IMR-90 (cell line): ENCODE measurements at regions not wholly inside any gene's neighbourhood (a gene's known extent, or its start where the extent isn't known, plus 50 kb on each side); places are given as distances from the start of the nearest gene placed in this dataset.
A peak's percentile ranks its signal among the peaks of the same experiment; 100 is the strongest.

ENCODE experiments used
- ATAC-seq: fragments of 200-7000 bp; cut with Tn5 transposase; 2 replicates; pipeline ENCODE4 v1.9.1; 2020; ENCODE audit warnings: low read depth, mild to moderate bottlenecking, moderate library complexity
- BruUV-seq: library from RNA; stranded (reverse); fragments of 400-500 nt; replicated peaks from 2 replicates; lab custom pipeline; 2021; lab: Mats Ljungman, UMichigan
- CTCF ChIA-PET: fragments of 300-600 bp; formaldehyde crosslinking; extraction: SDS; loops from one replicate; lab custom pipeline; 2021; ENCODE audit warnings: antibody characterized with exemption; lab: Yijun Ruan, JAX
- POLR2A ChIA-PET: fragments of 300-600 bp; sonication (Branson Sonifier 250); formaldehyde crosslinking; loops from one replicate; lab custom pipeline; 2022; ENCODE audit warnings: antibody characterized with exemption; ENCODE audit not compliant: unreplicated experiment; lab: Charles Lee
- DNase-seq: peaks from one replicate; pipeline ENCODE4 v3.0.0; 2013
- H2AFZ ChIP-seq: replicated peaks from 2 replicates; pipeline ENCODE3; 2013; ENCODE audit warnings: low read length, mild to moderate bottlenecking; ENCODE audit not compliant: poor library complexity
- H2AK5ac ChIP-seq: 2 replicates; pipeline ENCODE4 v1.6.1; 2013; ENCODE audit warnings: low read depth, low read length, inconsistent platforms
- H2AK9ac ChIP-seq: replicated peaks from 2 replicates; pipeline ENCODE3; 2013; ENCODE audit warnings: mild to moderate bottlenecking, low read depth, low read length, moderate library complexity; ENCODE audit not compliant: poor library complexity
- H2BK120ac ChIP-seq: 2 replicates; pipeline ENCODE4 v1.6.1; 2013; ENCODE audit warnings: low read depth, low read length, inconsistent platforms
- H2BK15ac ChIP-seq: 3 replicates; pipeline ENCODE4 v1.6.1; 2013; ENCODE audit warnings: low read depth, low read length, inconsistent platforms
- H2BK20ac ChIP-seq: 2 replicates; pipeline ENCODE4 v1.6.1; 2013; ENCODE audit warnings: low read depth, mild to moderate bottlenecking, inconsistent platforms, low read length, moderate library complexity
- H2BK5ac ChIP-seq: 2 replicates; pipeline ENCODE4 v1.6.1; 2013; ENCODE audit warnings: mild to moderate bottlenecking, low read depth, low read length, inconsistent platforms; ENCODE audit not compliant: poor library complexity, severe bottlenecking
- H3K14ac ChIP-seq: replicated peaks from 2 replicates; pipeline ENCODE4 v1.6.1; 2013; ENCODE audit warnings: low read depth, low read length, inconsistent platforms
- H3K18ac ChIP-seq: 2 replicates; pipeline ENCODE4 v1.6.1; 2013; ENCODE audit warnings: low read depth, low read length, control low read depth
- H3K23ac ChIP-seq: 2 replicates; pipeline ENCODE4 v1.6.1; 2013; ENCODE audit warnings: low read depth, low read length, inconsistent platforms
- H3K27ac ChIP-seq: 2 replicates; pipeline ENCODE4 v1.5.1; 2013; ENCODE audit warnings: mild to moderate bottlenecking, control low read depth, low read length; ENCODE audit not compliant: insufficient read depth
- H3K27me3 ChIP-seq: 2 replicates; pipeline ENCODE4 v1.6.1; 2013; ENCODE audit warnings: low read length; ENCODE audit not compliant: control insufficient read depth, insufficient read depth
- H3K36me3 ChIP-seq: 2 replicates; pipeline ENCODE4 v1.6.1; 2013; ENCODE audit warnings: low read length, mixed read lengths; ENCODE audit not compliant: control insufficient read depth, insufficient read depth
- H3K4ac ChIP-seq: 2 replicates; pipeline ENCODE4 v1.6.1; 2013; ENCODE audit warnings: low read depth, low read length, inconsistent platforms
- H3K4me1 ChIP-seq: 2 replicates; pipeline ENCODE4 v1.6.1; 2013; ENCODE audit warnings: low read length, mixed read lengths; ENCODE audit not compliant: control insufficient read depth, insufficient read depth
- H3K4me2 ChIP-seq: 2 replicates; pipeline ENCODE4 v1.6.1; 2013; ENCODE audit warnings: low read depth, mild to moderate bottlenecking, control low read depth, low read length, moderate library complexity
- H3K4me3 ChIP-seq: 2 replicates; pipeline ENCODE4 v1.5.1; 2013; ENCODE audit warnings: low read depth, mild to moderate bottlenecking, control low read depth, low read length, moderate library complexity; ENCODE audit not compliant: insufficient read depth
- H3K56ac ChIP-seq: 2 replicates; pipeline ENCODE4 v1.6.1; 2013; ENCODE audit warnings: low read length, inconsistent platforms; ENCODE audit not compliant: insufficient read depth; ENCODE audit errors: extremely low read depth
- H3K79me1 ChIP-seq, 2 experiments: 2 replicates each; pipeline ENCODE4 v1.6.1; 2013; ENCODE audit warnings: low read length in 2 of 2, inconsistent platforms in 1 of 2, low read depth in 1 of 2
- H3K9ac ChIP-seq: 2 replicates; pipeline ENCODE4 v1.6.1; 2013; ENCODE audit warnings: low read depth, low read length, control low read depth
- H3K9me1 ChIP-seq: 2 replicates; pipeline ENCODE4 v1.6.1; 2013; ENCODE audit warnings: low read length, inconsistent platforms; ENCODE audit not compliant: insufficient read depth
- H3K9me3 ChIP-seq: 2 replicates; pipeline ENCODE4 v1.6.1; 2013; ENCODE audit warnings: low read length; ENCODE audit not compliant: control insufficient read depth, insufficient read depth
- H4K20me1 ChIP-seq: 2 replicates; pipeline ENCODE4 v1.6.1; 2013; ENCODE audit warnings: low read length, inconsistent platforms; ENCODE audit not compliant: insufficient read depth
- H4K5ac ChIP-seq: 2 replicates; pipeline ENCODE4 v1.6.1; 2013; ENCODE audit warnings: mild to moderate bottlenecking, low read depth, low read length, control low read depth
- H4K8ac ChIP-seq, 2 experiments: 2 replicates each; pipeline ENCODE4 v1.6.1; 2013; ENCODE audit warnings: low read depth in 2 of 2, low read length in 2 of 2, control low read depth in 1 of 2, inconsistent platforms in 1 of 2
- H4K91ac ChIP-seq: 2 replicates; pipeline ENCODE4 v1.6.1; 2013; ENCODE audit warnings: low read depth, low read length, inconsistent platforms; ENCODE audit not compliant: insufficient read depth
- BHLHE40 ChIP-seq: fragments of 150-350 bp; IDR thresholded peaks from 2 replicates; pipeline ENCODE4 v1.6.1; 2016; ENCODE audit warnings: mild to moderate bottlenecking, low read depth, low read length
- CHD1 ChIP-seq: IDR thresholded peaks from 2 replicates; pipeline ENCODE4 v1.6.1; 2012; ENCODE audit warnings: low read depth, low read length, improper control_type of control experiment
- CTCF ChIP-seq: conservative IDR thresholded peaks from 2 replicates; pipeline ENCODE4 v1.5.1; 2012; ENCODE audit warnings: mild to moderate bottlenecking, low read depth, low read length, improper control_type of control experiment
- FOS ChIP-seq: fragments of 150-350 bp; IDR thresholded peaks from 2 replicates; pipeline ENCODE4 v1.6.1; 2016; ENCODE audit warnings: low read depth, low read length
- POLR2A ChIP-seq: IDR thresholded peaks from 2 replicates; pipeline ENCODE4 v1.6.1; 2012; ENCODE audit warnings: mild to moderate bottlenecking, low read depth, low read length
- RCOR1 ChIP-seq: IDR thresholded peaks from 2 replicates; pipeline ENCODE4 v1.6.1; 2012; ENCODE audit warnings: mild to moderate bottlenecking, low read length, improper control_type of control experiment; ENCODE audit not compliant: insufficient replicate concordance
- RFX5 ChIP-seq: IDR thresholded peaks from 2 replicates; pipeline ENCODE4 v1.8.0; 2012; ENCODE audit warnings: low read depth, mild to moderate bottlenecking, low read length, moderate library complexity
- USF2 ChIP-seq: fragments of 150-350 bp; IDR thresholded peaks from 2 replicates; pipeline ENCODE4 v1.6.1; 2017; ENCODE audit warnings: mild to moderate bottlenecking, antibody characterized with exemption, low read length, low read depth
- dilution Hi-C: fragments of 300-500 bp; cut with HindIII; formaldehyde crosslinking; loops from one replicate; pipeline ENCODE4 v1.14.3; 2018; ENCODE audit warnings: low sequenced_read_pairs; ENCODE audit not compliant: unreplicated experiment
- in situ Hi-C: fragments of 300-500 bp; cut with MboI; formaldehyde crosslinking; loops from 3 replicates; pipeline ENCODE4 v1.14.3; 2019; ENCODE audit warnings: low sequenced_read_pairs, inconsistent platforms, mixed read lengths
- intact Hi-C: fragments of 100-400 bp; cut with micrococcal nuclease; formaldehyde crosslinking; loops from 2 replicates; pipeline ENCODE4 v1.10.0; 2022

- Histone ChIP-seq H4K91ac (no peak overlapping the region), H4K8ac (no peak overlapping the region), H3K36me3 (no peaks in the 10 kb centered on the region), H4K5ac (no peak overlapping the region), H3K18ac (no peak overlapping the region), H2BK120ac (no peak overlapping the region), H3K27me3 (no peaks in the 10 kb centered on the region), H3K9me3 (no peaks in the 10 kb centered on the region), H2AK5ac (no peak overlapping the region), H2AK9ac (no peak overlapping the region), H3K23ac (no peak overlapping the region), H3K79me1 (no peaks in the 10 kb centered on the region), H3K4me1 (no peaks in the 10 kb centered on the region; the same call in none of the 2 replicates), H2AFZ (no peak overlapping the region), H2BK15ac (no peak overlapping the region), H3K14ac (no peak overlapping the region), H3K4me3 (no peak overlapping the region), H3K56ac (no peak overlapping the region), H3K9ac (no peak overlapping the region), H3K4me2 (no peak overlapping the region), H4K20me1 (no peaks in the 10 kb centered on the region), H3K9me1 (0 out of 2 replicates have a peak, but pooled peaks cover 5% of the 10 kb centered on the region), H2BK5ac (no peak overlapping the region), H3K4ac (no peak overlapping the region), H3K27ac (no peak overlapping the region), H2BK20ac (no peak overlapping the region)
- no TSS peak for BruUV-seq
- ATAC-seq (peak; percentile 92), DNase-seq (peak; percentile 93)
- TF ChIP-seq CHD1 = no peak
- no peak for TF ChIP-seq USF2
- TF ChIP-seq RCOR1 = peak; percentile 74
- TF ChIP-seq POLR2A = no peak
- peak; percentile 47; the same call in 1 of the 2 replicates for TF ChIP-seq BHLHE40
- TF ChIP-seq CTCF = no peak
- no peak for TF ChIP-seq RFX5
- peak; percentile 84 for TF ChIP-seq FOS
- dilution Hi-C loops (no loop called here), in situ Hi-C loops (no loop called here), intact Hi-C loops (no loop called here)
- ChIA-PET POLR2A (interaction anchor here (0.6 kb wide), 1 partner anchor 1434 kb away, joined by 3 read pairs; no protein-coding TSS in a partner anchor), CTCF (interaction anchor here (0.5 to 0.6 kb wide), 2 partner anchors 12 to 1208 kb away, joined by 3 read pairs; no protein-coding TSS in a partner anchor)
Measured at GRCh38 chr3:189001559-189001958, 170.2 kb upstream of the TPRG1 start.
